Omental fat pad (tissue), 3 donors: ENCODE measurements at regions not wholly inside any gene's neighbourhood (a gene's known extent, or its start where the extent isn't known, plus 50 kb on each side); places are given as distances from the start of the nearest gene placed in this dataset.

ENCODE experiments used
- ATAC-seq: fragments of 150-250 bp; one replicate; pipeline ENCODE4 v1.9.1; 2016; ENCODE audit warnings: mild to moderate bottlenecking, moderate library complexity; ENCODE audit not compliant: low FRiP score
- DNase-seq: peaks from one replicate; pipeline ENCODE4 v3.0.0-alpha.2; 2019; ENCODE audit warnings: low spot score
- TF ChIP-seq, protein P1 (sequence below), 3 donors: fragments of 450-650 bp; IDR thresholded peaks; one replicate each; pipeline ENCODE4 v1.5.1; 2016 to 2017; ENCODE audit warnings: antibody characterized with exemption in 3 of 3, mild to moderate bottlenecking in 3 of 3, moderate library complexity in 2 of 3

GRCh38 chr12:19885093-19885812 lies 446.0 kb downstream of the AEBP2 start:
- DNase-seq (no peak), ATAC-seq (no peak)
- TF ChIP-seq, protein P1, sequence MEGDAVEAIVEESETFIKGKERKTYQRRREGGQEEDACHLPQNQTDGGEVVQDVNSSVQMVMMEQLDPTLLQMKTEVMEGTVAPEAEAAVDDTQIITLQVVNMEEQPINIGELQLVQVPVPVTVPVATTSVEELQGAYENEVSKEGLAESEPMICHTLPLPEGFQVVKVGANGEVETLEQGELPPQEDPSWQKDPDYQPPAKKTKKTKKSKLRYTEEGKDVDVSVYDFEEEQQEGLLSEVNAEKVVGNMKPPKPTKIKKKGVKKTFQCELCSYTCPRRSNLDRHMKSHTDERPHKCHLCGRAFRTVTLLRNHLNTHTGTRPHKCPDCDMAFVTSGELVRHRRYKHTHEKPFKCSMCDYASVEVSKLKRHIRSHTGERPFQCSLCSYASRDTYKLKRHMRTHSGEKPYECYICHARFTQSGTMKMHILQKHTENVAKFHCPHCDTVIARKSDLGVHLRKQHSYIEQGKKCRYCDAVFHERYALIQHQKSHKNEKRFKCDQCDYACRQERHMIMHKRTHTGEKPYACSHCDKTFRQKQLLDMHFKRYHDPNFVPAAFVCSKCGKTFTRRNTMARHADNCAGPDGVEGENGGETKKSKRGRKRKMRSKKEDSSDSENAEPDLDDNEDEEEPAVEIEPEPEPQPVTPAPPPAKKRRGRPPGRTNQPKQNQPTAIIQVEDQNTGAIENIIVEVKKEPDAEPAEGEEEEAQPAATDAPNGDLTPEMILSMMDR (IDR thresholded peaks at IDR 0.05), result no peak

- TF ChIP-seq, protein P1 (IDR thresholded peaks at IDR 0.05), result no peak
- ATAC-seq (no peak), DNase-seq (no peak)
Observed at GRCh38 chr12:19886065-19886464, 446.8 kb downstream of the AEBP2 start.

- no peak for DNase-seq
- TF ChIP-seq, protein P1 (IDR thresholded peaks at IDR 0.05), result no peak
- no peak for ATAC-seq
Observed at GRCh38 chr12:19886639-19887064, 447.4 kb downstream of the AEBP2 start.

DNA sequence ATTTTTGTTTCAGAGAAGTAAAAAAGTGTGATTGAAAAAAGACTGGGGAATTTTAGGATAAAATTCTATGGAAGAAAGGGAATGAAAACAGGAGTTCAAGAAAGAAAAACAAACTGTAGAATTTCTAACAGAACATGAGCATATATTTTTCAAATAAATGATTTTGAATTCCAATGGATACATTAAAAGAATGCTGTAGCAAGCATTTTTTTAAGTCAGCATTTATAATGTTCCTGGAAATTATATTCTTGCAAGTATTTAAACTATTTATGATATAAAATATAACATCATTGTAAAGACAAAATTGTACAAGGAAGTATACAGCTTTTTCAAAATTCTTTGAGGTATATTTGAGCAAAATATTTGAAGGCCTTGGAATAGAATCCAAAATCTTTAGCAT lies 450.7 kb downstream of the AEBP2 start:
- ATAC-seq (no peak), DNase-seq (no peak)
- TF ChIP-seq, protein P1 (IDR thresholded peaks at IDR 0.05), result no peak

DNA sequence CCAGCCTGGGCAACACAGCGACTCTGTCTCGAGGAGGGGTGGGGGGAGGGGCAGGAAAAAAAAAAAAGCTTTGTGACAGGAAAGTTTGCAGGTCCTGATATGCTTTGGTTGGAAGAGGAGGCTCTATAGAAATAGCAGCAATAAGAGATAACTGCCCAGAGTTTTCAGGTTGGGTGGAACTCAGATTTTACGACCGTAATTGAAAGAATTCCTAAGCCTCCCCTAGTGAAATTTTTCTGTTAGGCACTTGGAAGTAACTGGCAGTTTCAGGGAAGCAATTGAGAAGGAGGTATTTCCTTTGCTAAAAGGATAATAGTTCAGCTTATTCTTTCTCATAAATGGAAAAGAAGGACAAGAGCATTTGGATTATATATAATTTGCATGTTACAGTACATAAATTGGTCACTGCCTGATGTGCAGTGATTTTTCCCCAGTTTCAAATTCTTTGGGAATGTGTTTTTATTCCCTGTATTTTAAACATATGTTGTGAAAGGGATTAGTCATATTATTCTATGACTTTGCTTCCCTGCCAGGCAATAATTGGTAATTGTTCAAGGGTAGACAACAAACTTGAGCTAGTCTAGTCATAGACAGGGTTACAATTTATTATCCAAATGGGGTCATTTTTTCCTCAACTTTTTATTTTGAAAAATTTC lies 452.8 kb downstream of the AEBP2 start:
- ATAC-seq, result no peak
- no peak for DNase-seq
- TF ChIP-seq, protein P1 (IDR thresholded peaks at IDR 0.05), result no peak

DNA sequence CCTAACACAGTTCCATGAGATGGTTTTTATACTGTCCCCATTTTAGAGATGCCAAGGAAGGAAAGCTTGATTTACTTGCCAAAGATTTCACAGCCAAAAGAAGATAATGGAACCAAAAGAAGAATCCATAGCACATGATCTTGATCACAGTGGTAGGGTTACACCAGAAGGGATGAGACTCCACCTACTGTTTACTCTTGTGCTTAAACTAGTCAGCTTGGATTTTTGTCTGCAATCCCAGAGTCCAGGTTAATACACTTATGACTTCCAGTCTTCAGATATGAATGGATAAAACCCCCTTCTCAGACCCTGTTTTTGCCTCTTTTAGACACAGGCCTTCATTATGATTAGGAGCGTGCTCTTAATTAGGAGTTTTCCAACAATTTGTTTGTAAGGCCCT lies 454.2 kb downstream of the AEBP2 start:
- DNase-seq (no peak), ATAC-seq (no peak)
- TF ChIP-seq, protein P1 (IDR thresholded peaks at IDR 0.05), result no peak

- DNase-seq (no peak), ATAC-seq (no peak)
- TF ChIP-seq, protein P1 (IDR thresholded peaks at IDR 0.05), result no peak
Observed at GRCh38 chr12:19894050-19894449, 454.8 kb downstream of the AEBP2 start.
